ENCODE measurements at regions not wholly inside any gene's neighbourhood (a gene's known extent, or its start where the extent isn't known, plus 50 kb on each side); places are given as distances from the start of the nearest gene placed in this dataset.

DNA sequence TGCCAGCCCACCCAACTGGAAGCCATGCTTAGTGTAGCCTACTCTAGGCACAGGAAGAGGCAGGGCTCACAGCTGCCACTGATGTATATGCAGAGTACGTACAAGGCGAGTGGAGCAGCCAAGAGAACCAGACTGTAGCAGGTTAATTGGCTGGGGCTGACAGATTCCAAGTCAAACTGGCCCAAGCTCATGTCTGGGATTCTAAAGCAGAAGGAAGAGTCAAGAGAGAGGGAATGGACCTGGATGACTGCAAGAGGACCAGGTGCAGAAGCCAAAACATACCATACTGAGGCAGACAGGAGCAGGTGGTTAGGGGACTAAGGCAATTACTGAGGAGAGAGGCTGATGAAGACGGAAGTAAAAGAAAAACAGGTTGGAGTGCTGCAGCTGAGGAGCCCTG lies 51.3 kb upstream of the LRRN2 start:
- ATAC-seq (replicated peaks in 6 of 8), result no peak
- Histone ChIP-seq H3K4me3 (no peak overlapping the region), H3K4me1 (replicated peaks in 1 of 2) (peaks cover 9 to 21% of the 10 kb centered on the region in 2 donors), H3K27ac (no peak overlapping the region)
- in situ Hi-C loops (cut with MboI; ENCODE audit: low pct_unique_long_range_greater_than_20kb in 2 of 9, low sequenced_read_pairs in 9 of 9, unreplicated experiment in 9 of 9), result no loop called here
- 17 to 90% (median 64%) methylated on average over 1 to 3 of the region's 3 CpGs; no CpG with 5 or more reads in 1 of the 10 experiments for WGBS, 10 experiments

DNA sequence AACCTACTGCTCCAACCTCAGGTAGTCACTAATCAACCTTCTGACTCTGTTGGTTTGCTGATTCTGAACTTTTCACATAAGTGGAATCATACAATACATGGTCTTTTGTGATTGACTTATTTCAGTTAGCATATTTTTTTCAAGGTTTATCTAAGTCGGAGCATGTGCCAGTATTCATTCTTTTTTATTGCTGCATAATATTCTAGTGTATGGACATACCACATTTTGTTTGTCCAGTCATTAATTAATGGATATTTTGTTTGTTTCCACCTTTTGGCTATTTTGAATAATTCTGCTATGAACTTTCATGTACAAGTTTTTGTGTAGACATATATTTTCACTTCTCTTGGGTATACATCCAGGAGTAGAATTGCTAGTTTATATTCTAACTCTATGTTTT lies 53.0 kb upstream of the LRRN2 start:
- WGBS, 10 experiments, result 14 to 100% (median 80%) methylated on average over 1 of the region's 1 CpG; no CpG with 5 or more reads in 1 of the 10 experiments
- ATAC-seq (replicated peaks in 6 of 8), result no peak
- in situ Hi-C loops (cut with MboI; ENCODE audit: low pct_unique_long_range_greater_than_20kb in 2 of 9, low sequenced_read_pairs in 9 of 9, unreplicated experiment in 9 of 9), result no loop called here
- no peak overlapping the region for H3K27ac ChIP-seq
- peaks cover 4 to 8% of the 10 kb centered on the region in 2 donors for H3K4me1 ChIP-seq (replicated peaks in 1 of 2)
- H3K4me3 ChIP-seq, result no peak overlapping the region

DNA sequence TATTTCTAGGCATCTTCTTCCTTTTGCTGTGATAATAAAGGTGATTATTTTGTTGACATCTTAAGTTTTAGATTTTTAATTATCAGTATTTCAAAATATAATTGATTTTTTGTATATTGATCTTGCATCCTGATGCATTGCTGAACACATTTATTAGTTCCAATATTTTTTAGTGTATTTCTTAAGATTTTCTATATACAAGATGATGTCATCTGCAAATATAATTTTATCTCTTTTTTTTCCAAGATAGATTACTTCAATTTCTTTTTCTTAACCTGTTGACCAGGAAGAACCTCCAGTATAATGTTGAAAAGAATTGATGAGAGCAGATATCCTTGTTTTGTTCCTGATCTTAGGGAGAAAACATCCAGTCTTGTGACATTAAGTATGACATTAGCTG lies 54.8 kb upstream of the LRRN2 start:
- Histone ChIP-seq H3K4me3 (no peak overlapping the region), H3K4me1 (replicated peaks in 1 of 2) (peaks cover 18 to 22% of the 10 kb centered on the region in 2 donors), H3K27ac (no peak overlapping the region)
- no peak for ATAC-seq (replicated peaks in 6 of 8)
- in situ Hi-C loops (cut with MboI; ENCODE audit: low pct_unique_long_range_greater_than_20kb in 2 of 9, low sequenced_read_pairs in 9 of 9, unreplicated experiment in 9 of 9), result no loop called here

DNA sequence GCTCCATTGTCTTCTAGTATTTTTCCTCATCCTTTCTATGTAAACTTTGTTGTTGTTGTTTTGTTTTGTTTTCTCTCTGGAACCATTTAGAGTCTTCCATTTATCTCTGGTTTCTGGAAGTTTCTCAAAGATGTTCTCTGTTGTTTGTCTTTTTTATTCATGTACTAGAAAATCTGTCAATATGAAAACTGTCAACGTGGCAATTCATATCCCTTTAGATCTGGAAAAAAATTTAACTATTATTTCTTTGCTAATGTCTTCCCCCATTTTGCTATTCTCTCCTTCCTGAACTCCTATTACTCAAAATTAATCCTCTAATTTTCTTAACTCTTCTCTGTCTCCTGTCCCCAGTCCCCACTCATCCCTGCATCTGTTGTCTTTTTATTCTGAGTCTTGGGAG lies 55.9 kb upstream of the LRRN2 start:
- H3K4me3 ChIP-seq, result no peak overlapping the region
- H3K4me1 ChIP-seq (replicated peaks in 1 of 2), result peaks cover 18 to 23% of the 10 kb centered on the region in 2 donors
- WGBS, 10 experiments, result 0 to 77% (median 57%) methylated on average over 1 of the region's 1 CpG
- no peak overlapping the region for H3K27ac ChIP-seq
- ATAC-seq (replicated peaks in 6 of 8), result no peak
- in situ Hi-C loops (cut with MboI; ENCODE audit: low pct_unique_long_range_greater_than_20kb in 2 of 9, low sequenced_read_pairs in 9 of 9, unreplicated experiment in 9 of 9), result no loop called here

DNA sequence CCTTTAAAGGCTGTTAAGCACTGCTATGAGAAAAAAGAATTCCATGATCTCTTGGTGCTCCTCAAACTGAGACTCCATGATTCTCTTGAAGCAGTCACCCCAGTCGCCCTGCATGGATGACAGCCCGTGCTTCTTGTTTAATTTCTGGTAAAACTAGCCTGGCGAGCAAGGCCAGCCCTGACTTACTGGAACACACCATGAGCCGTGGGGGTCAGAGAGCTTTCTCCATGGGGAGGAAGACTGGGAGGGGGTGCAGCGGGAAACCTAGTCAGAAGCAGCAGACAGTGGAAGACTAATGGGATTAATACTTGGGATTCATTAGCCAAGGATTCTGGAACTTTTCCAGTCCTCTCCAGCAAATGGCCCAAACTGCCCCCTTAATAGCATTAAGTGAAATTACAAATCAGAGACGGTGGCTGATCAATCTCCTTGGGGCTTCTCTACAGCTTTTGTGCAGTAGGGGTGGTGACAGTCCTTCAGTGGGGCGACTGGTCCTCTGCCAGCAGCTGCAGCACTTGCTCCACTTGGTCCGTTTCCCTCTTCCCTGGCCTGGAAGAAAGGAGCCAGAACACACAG lies 57.2 kb upstream of the LRRN2 start:
- no peak for ATAC-seq (replicated peaks in 6 of 8)
- no peak overlapping the region for H3K4me3 ChIP-seq
- 20 to 100% (median 77%) methylated on average over 1 to 8 of the region's 8 CpGs; no CpG with 5 or more reads in 1 of the 10 experiments for WGBS, 10 experiments
- H3K4me1 ChIP-seq (replicated peaks in 1 of 2), result peaks cover 18 to 23% of the 10 kb centered on the region in 2 donors
- in situ Hi-C loops (cut with MboI; ENCODE audit: low pct_unique_long_range_greater_than_20kb in 2 of 9, low sequenced_read_pairs in 9 of 9, unreplicated experiment in 9 of 9), result no loop called here
- H3K27ac ChIP-seq, result no peak overlapping the region

DNA sequence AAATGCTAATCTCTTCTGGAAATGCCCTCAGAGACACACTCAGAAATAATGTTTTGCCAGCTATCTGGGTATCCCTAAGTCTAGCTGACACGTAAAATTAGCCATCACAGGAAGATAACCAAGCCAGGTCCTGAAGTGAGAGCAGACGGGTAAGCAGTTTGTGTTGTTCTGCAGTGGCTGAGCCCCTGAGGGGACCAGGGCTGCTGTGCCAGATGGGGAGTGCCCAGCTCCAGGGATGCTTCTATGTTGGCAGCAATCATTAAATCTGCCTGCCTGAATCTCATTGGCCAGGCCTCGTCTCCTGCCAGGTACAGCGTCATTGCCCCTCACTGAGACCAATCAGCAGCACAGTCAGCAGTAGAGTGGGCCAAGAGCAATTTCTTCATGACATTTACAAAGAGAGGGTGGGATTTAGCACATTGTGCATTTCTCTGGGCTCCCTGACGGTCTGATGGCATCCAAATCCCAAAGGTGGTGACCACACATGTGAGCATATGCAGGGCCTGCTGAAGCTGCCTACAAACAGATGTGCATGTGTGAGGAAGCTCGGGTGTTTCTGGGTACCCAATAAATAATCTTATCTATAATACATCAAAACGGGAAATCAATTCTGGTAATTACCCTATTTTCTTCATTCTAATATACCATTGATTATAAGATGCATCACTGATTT lies 58.7 kb upstream of the LRRN2 start:
- peak overlapping the region; percentile 5 to 31 for H3K27ac ChIP-seq
- peaks cover 18 to 23% of the 10 kb centered on the region in 2 donors for H3K4me1 ChIP-seq (replicated peaks in 1 of 2)
- in situ Hi-C loops (cut with MboI; ENCODE audit: low pct_unique_long_range_greater_than_20kb in 2 of 9, low sequenced_read_pairs in 9 of 9, unreplicated experiment in 9 of 9), result no loop called here
- no peak overlapping the region for H3K4me3 ChIP-seq
- WGBS, 10 experiments, result 24 to 93% (median 66%) methylated on average over 2 to 7 of the region's 7 CpGs
- ATAC-seq (replicated peaks in 6 of 8), result peak in 4 of 8 experiments; percentile 28 to 92 (median 68)

DNA sequence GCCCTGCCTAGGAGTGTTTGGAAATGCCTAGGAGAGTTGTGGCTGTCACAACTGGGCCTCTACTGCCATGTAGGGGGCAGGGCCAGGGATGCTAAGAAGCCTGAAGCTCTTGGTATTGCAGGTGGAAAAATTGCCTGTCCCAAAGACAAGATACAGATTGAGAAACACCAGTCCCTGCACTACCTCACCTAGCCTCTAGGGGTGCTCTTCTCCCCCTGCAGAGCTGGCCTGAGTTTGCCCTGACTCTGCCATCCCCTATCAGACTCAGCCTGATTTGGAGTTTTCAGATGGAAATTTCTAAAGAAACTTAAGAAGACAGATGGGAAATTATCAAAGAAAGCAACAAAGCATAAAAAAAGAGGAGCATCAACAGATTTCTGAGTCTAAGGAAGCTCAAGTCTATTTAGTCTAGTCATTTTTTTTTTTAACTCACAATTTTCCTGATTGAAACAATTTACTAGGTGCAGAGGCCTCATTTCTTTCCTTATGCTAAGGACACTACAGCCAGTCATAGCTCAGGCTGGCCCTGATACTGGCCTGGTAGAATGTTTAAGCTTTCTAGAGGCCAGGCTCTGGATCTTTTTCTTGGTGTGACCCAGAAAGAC lies 61.4 kb upstream of the LRRN2 start:
- Histone ChIP-seq H3K4me1 (replicated peaks in 1 of 2) (peaks cover 21 to 26% of the 10 kb centered on the region in 2 donors), H3K27ac (no peak overlapping the region), H3K4me3 (no peak overlapping the region)
- in situ Hi-C loops (cut with MboI; ENCODE audit: low pct_unique_long_range_greater_than_20kb in 2 of 9, low sequenced_read_pairs in 9 of 9, unreplicated experiment in 9 of 9), result no loop called here
- ATAC-seq (replicated peaks in 6 of 8), result peak in 3 of 8 experiments; percentile 54 to 73 (median 66)

DNA sequence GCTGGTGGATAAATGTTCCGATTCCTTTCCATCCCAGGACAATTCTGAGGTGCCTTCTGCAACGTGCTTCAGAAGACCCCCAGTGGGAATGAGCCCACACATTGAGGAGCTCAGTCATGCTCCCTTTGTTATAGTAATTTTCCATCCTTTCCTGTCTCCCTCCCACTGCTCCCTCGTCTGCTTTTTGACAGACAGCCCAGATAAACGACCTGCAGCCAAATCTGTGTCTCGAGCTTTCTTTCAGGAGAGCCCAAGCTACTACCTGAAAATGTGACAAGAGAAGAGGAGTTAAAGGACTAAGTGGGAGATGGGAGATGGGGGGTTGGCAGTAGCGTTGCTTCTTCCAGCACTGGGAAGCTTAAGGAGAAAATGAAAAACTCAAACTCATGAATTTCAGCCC lies 65.9 kb upstream of the LRRN2 start:
- 19 to 55% (median 25%) methylated on average over 1 to 5 of the region's 6 CpGs; no CpG with 5 or more reads in 1 of the 10 experiments for WGBS, 10 experiments
- Histone ChIP-seq H3K27ac (no peak overlapping the region), H3K4me3 (no peak overlapping the region), H3K4me1 (replicated peaks in 1 of 2) (peaks cover 10 to 16% of the 10 kb centered on the region in 2 donors)
- in situ Hi-C loops (cut with MboI; ENCODE audit: low pct_unique_long_range_greater_than_20kb in 2 of 9, low sequenced_read_pairs in 9 of 9, unreplicated experiment in 9 of 9), result loop anchor here in 2 of 9 experiments (25.0 kb wide), 1 partner anchor 189 kb away; no protein-coding TSS in a partner anchor
- ATAC-seq (replicated peaks in 6 of 8), result no peak

DNA sequence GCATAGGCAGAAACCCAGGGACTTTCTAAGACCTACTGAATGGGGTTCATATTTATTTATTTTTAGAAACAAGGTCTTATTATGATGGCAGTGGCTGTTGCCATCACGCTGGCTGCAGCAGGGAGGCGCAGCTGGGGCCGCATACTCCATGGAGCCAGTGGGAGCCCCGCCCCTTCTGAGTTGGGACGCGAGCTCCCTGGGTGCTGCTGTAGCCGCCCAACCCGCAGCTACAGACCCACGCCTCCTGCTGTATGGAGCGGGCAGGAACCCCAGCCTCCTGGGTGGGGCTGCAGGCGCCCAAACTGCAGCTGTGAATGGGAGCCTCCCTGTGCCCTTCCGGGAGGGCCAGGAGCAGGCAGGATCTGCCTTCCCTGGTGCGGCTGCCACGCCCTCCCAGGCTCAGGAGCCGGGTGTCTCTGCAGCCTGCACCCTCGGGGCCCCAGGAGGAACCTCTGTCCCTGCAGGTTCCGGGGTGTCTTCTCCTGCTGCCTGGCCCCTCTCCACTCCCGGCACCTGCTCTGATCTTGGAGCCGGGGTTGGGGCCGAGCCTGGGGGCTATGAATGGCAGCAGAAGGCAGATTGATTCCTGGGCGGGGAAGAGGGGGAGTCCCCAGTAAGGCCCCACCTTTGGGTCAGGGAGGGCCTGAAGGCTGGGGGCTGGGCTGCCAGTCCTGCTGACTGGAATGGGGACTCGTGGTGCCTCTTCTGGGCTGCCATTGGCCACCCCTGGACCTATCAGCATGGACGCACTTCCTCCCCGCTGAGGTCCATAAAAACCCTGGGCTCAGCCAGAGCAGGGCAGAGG lies 66.5 kb upstream of the LRRN2 start:
- peaks cover 10 to 18% of the 10 kb centered on the region in 2 donors for H3K4me1 ChIP-seq (replicated peaks in 1 of 2)
- H3K27ac ChIP-seq, result no peak overlapping the region
- in situ Hi-C loops (cut with MboI; ENCODE audit: low pct_unique_long_range_greater_than_20kb in 2 of 9, low sequenced_read_pairs in 9 of 9, unreplicated experiment in 9 of 9), result loop anchor here in 2 of 9 experiments (25.0 kb wide), 1 partner anchor 190 kb away; no protein-coding TSS in a partner anchor
- 24 to 100% (median 78%) methylated on average over 1 to 11 of the region's 24 CpGs; no CpG with 5 or more reads in 4 of the 10 experiments for WGBS, 10 experiments
- peak in 6 of 8 experiments; percentile 30 to 99 (median 78) for ATAC-seq (replicated peaks in 6 of 8)
- no peak overlapping the region for H3K4me3 ChIP-seq

DNA sequence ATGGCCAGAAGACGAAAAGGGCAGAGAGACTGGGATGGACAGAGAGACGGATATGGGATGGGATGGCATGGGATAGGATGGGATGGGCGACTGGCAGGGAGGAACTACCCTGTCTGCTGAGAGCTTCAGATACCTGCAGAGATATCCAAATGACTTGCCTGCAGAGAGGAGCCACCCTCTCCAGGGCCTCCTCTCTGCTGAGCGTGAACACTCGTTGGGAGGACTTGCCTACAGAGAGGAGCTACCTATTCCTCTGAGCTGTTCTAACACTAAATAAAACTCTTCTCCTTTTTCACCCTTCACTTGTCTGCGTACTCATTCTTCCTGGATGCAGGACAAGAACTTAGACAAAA lies 67.1 kb upstream of the LRRN2 start:
- no peak for ATAC-seq (replicated peaks in 6 of 8)
- no peak overlapping the region for H3K27ac ChIP-seq
- peaks cover 10 to 18% of the 10 kb centered on the region in 2 donors for H3K4me1 ChIP-seq (replicated peaks in 1 of 2)
- in situ Hi-C loops (cut with MboI; ENCODE audit: low pct_unique_long_range_greater_than_20kb in 2 of 9, low sequenced_read_pairs in 9 of 9, unreplicated experiment in 9 of 9), result loop anchor here in 2 of 9 experiments (25.0 kb wide), 1 partner anchor 190 kb away; no protein-coding TSS in a partner anchor
- H3K4me3 ChIP-seq, result no peak overlapping the region
- WGBS, 10 experiments, result 38 to 93% (median 81%) methylated on average over 1 to 6 of the region's 6 CpGs; no CpG with 5 or more reads in 3 of the 10 experiments

DNA sequence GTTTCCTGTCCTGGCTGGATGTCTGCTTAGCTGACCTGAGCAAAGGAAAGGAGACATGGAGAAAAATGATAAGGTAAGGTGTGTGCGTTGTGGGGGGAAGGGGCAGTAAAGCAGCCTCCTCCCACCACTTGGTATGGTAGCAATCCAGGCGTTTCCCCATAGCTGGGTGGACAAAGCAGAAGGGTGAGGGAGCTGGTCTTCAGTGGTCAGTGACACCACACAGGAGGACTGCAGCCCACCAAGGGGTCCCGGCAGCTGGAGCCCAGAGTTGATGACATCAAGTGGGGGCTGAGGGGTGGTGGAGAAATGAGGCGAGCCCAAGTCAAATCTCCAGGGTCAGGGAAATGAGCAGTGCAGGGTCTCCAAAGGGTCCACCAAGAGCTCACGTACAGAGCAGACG lies 69.3 kb upstream of the LRRN2 start:
- in situ Hi-C loops (cut with MboI; ENCODE audit: low pct_unique_long_range_greater_than_20kb in 2 of 9, low sequenced_read_pairs in 9 of 9, unreplicated experiment in 9 of 9), result loop anchor here in 2 of 9 experiments (25.0 kb wide), 1 partner anchor 193 kb away; no protein-coding TSS in a partner anchor
- ATAC-seq (replicated peaks in 6 of 8), result no peak
- Histone ChIP-seq H3K4me3 (no peak overlapping the region), H3K4me1 (replicated peaks in 1 of 2) (peaks cover 10 to 28% of the 10 kb centered on the region in 2 donors), H3K27ac (no peak overlapping the region)
- 30 to 100% (median 89%) methylated on average over 1 to 5 of the region's 6 CpGs; no CpG with 5 or more reads in 5 of the 10 experiments for WGBS, 10 experiments

DNA sequence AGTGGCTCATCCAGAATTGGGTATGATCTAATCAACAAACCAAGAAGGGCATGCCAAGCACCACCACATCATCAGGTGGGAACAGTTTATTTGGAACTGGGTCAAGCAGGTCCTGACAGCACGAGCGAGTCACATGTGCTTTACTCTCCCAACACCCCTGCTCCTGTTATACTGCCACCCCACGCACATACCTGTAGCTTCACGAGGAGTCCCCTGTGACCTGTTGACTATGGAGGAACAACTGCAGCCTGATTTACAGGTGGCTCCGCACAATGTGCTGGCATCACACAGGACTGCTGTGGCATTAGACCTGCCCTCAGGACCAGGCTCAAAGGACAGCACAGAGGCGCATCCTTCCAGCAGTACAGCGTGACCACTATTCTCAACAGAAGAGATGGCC lies 70.8 kb upstream of the LRRN2 start:
- 80 to 100% (median 86%) methylated on average over 1 to 7 of the region's 7 CpGs; no CpG with 5 or more reads in 4 of the 10 experiments for WGBS, 10 experiments
- in situ Hi-C loops (cut with MboI; ENCODE audit: low pct_unique_long_range_greater_than_20kb in 2 of 9, low sequenced_read_pairs in 9 of 9, unreplicated experiment in 9 of 9), result loop anchor here in 2 of 9 experiments (25.0 kb wide), 1 partner anchor 194 kb away; no protein-coding TSS in a partner anchor
- Histone ChIP-seq H3K4me1 (replicated peaks in 1 of 2) (peaks cover 10 to 28% of the 10 kb centered on the region in 2 donors), H3K4me3 (no peak overlapping the region), H3K27ac (no peak overlapping the region)
- peak in 3 of 8 experiments; percentile 15 to 25 (median 19) for ATAC-seq (replicated peaks in 6 of 8)
